ENCODE measurements at regions not wholly inside any gene's neighbourhood (a gene's known extent, or its start where the extent isn't known, plus 50 kb on each side); places are given as distances from the start of the nearest gene placed in this dataset.
"Not testable (repeated sequence)": the region's sequence is repeated elsewhere in the genome, so short reads cannot be mapped to it uniquely, and the experiment has no call there.

GRCh38 chr16:34062620-34063253 lies 603.3 kb downstream of the TP53TG3F start:
- DNase-seq; H3K4me3 ChIP-seq (ENCODE audit: low read length); H3K27me3 ChIP-seq (ENCODE audit: control insufficient read depth, insufficient read depth); H3K9me3 ChIP-seq (ENCODE audit: control insufficient read depth, low read length); H3K27ac ChIP-seq (ENCODE audit: low read length); H3K4me1 ChIP-seq (ENCODE audit: control insufficient read depth, insufficient read depth, low read length); intact Hi-C loops (cut with DNase I): not testable (repeated sequence)
- WGBS = 57% methylated on average over 4 of the region's 4 CpGs
- ATAC-seq = peak; percentile 83 to 86

DNA sequence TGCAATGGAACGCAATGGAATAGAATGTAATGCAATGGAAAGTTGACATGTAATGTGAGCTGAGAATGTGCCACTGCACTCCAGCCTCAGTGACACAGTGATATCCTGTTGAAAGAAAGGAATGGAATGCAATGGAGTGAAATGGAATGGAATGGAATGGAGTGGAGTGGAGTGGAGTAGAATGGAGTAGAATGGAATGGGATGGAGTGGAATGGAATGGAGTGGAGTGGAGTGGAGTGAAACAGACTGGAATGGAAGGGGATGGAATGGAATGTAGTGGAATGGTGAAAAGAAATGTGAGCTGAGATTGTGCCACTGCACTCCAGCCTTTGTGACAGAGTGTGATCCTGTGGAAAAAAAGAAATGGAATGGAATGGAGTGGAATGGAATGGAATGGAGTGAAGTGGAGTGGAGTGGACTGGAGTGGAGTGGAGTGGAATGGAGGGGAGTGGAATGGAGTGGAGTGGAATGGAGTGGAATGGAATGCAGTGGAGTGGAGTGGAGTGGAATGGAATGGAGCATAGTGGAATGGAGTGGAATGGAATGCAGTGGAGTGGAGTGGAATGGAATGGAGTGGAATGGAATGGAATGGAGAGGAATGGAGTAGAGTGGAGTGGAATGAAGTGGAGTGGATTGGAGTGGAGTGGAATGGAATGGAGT lies 604.2 kb downstream of the TP53TG3F start:
- H3K27me3 ChIP-seq (ENCODE audit: control insufficient read depth, insufficient read depth); DNase-seq; H3K4me3 ChIP-seq (ENCODE audit: low read length); H3K9me3 ChIP-seq (ENCODE audit: control insufficient read depth, low read length); intact Hi-C loops (cut with DNase I); H3K27ac ChIP-seq (ENCODE audit: low read length); H3K4me1 ChIP-seq (ENCODE audit: control insufficient read depth, insufficient read depth, low read length): not testable (repeated sequence)
- peak; percentile 66 to 70 for ATAC-seq
- 75% methylated on average over 1 of the region's 1 CpG for WGBS

DNA sequence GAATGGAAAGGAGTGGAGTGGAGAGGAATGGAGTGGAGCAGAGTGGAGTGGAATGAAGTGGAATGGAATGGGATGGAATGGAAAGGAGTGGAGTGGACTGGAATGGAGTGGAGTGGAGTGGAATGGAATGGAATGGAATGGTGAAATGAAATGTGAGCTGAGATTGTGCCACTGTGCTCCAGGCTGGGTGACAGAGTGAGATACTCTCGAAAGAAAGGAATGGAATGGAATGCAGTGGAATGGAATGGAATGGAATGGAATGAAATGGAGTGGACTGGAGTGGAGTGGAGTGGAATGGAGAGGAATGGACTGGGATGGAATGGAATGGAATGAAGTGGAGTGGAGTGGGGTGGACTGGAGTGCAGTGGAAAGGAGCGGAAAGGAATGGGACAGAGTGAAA lies 605.2 kb downstream of the TP53TG3F start:
- H3K4me3 ChIP-seq (ENCODE audit: low read length); intact Hi-C loops (cut with DNase I); H3K4me1 ChIP-seq (ENCODE audit: control insufficient read depth, insufficient read depth, low read length); H3K27ac ChIP-seq (ENCODE audit: low read length); H3K27me3 ChIP-seq (ENCODE audit: control insufficient read depth, insufficient read depth); DNase-seq; H3K9me3 ChIP-seq (ENCODE audit: control insufficient read depth, low read length): not testable (repeated sequence)
- 71% methylated on average over 2 of the region's 2 CpGs for WGBS
- ATAC-seq = peak; percentile 60 to 68

- H3K9me3 ChIP-seq (ENCODE audit: control insufficient read depth, low read length); H3K27ac ChIP-seq (ENCODE audit: low read length); DNase-seq; H3K4me1 ChIP-seq (ENCODE audit: control insufficient read depth, insufficient read depth, low read length); intact Hi-C loops (cut with DNase I); H3K4me3 ChIP-seq (ENCODE audit: low read length); ATAC-seq; H3K27me3 ChIP-seq (ENCODE audit: control insufficient read depth, insufficient read depth): not testable (repeated sequence)
- 82% methylated on average over 18 of the region's 18 CpGs for WGBS
Measured at GRCh38 chr16:34069731-34070130, 610.3 kb downstream of the TP53TG3F start.

- Histone ChIP-seq H3K9me3 (ENCODE audit: control insufficient read depth, low read length) (no peaks in the 10 kb centered on the region), H3K4me1 (ENCODE audit: control insufficient read depth, insufficient read depth, low read length) (no peaks in the 10 kb centered on the region), H3K27ac (ENCODE audit: low read length) (no peak overlapping the region), H3K4me3 (ENCODE audit: low read length) (no peak overlapping the region), H3K27me3 (ENCODE audit: control insufficient read depth, insufficient read depth) (no peaks in the 10 kb centered on the region)
- DNase-seq = no peak
- ATAC-seq = no peak
- intact Hi-C loops (cut with DNase I) = no loop called here
- 69% methylated on average over 14 of the region's 14 CpGs for WGBS
Measured at GRCh38 chr16:34078691-34079090, 619.3 kb downstream of the TP53TG3F start.

DNA sequence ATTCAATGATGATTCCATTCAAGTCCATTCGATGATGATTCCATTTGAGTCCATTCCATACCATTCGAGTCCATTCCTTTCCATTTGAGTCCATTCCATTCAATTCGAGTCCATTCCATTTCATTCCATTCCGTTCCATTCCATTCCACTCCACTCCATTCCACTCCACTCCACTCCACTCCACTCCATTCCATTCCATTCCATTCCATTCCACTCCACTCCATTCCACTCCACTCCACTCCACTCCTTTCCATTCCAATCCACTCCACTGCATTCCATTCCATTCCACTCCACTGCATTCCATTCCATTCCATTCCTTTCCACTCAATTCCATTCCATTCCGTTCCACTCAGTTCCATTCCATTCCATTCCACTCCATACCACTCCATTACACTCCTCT lies 625.6 kb downstream of the TP53TG3F start:
- H3K4me3 ChIP-seq (ENCODE audit: low read length); H3K9me3 ChIP-seq (ENCODE audit: control insufficient read depth, low read length); H3K27me3 ChIP-seq (ENCODE audit: control insufficient read depth, insufficient read depth); intact Hi-C loops (cut with DNase I); H3K27ac ChIP-seq (ENCODE audit: low read length); H3K4me1 ChIP-seq (ENCODE audit: control insufficient read depth, insufficient read depth, low read length); DNase-seq: not testable (repeated sequence)
- ATAC-seq = peak; percentile 47 to 71
- WGBS = 53% methylated on average over 5 of the region's 5 CpGs

- not testable (repeated sequence) for H3K9me3 ChIP-seq (ENCODE audit: control insufficient read depth, low read length)
Measured at GRCh38 chr16:34095006-34095405, 635.6 kb downstream of the TP53TG3F start.

GRCh38 chr16:34096911-34097310 lies 637.5 kb downstream of the TP53TG3F start:
- H3K9me3 ChIP-seq (ENCODE audit: control insufficient read depth, low read length); intact Hi-C loops (cut with DNase I): not testable (repeated sequence)

More at GRCh38 chr16:34095006-34095405, 635.6 kb downstream of the TP53TG3F start:
- H3K4me3 ChIP-seq (ENCODE audit: low read length); H3K27ac ChIP-seq (ENCODE audit: low read length); ATAC-seq; intact Hi-C loops (cut with DNase I); H3K27me3 ChIP-seq (ENCODE audit: control insufficient read depth, insufficient read depth); H3K4me1 ChIP-seq (ENCODE audit: control insufficient read depth, insufficient read depth, low read length); DNase-seq: not testable (repeated sequence)
- WGBS = 83% methylated on average over 14 of the region's 14 CpGs

DNA sequence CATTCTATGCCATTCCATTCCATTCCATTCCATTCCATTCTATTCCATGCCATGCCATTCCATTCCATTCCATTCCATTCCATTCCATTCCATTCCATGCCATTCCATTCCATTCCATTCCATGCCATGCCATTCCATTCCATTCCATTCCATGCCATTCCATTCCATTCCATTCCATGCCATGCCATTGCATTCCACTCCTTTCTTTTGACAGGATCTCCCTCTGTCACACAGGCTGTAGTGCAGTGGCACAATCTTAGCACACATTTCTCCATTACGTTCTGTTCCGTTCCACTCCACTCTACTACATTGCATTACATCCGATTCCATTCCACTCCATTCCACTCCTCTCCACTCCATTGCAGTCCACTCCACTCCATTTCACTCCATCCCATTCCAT lies 637.9 kb downstream of the TP53TG3F start:
- H3K27me3 ChIP-seq (ENCODE audit: control insufficient read depth, insufficient read depth); ATAC-seq; H3K27ac ChIP-seq (ENCODE audit: low read length); H3K9me3 ChIP-seq (ENCODE audit: control insufficient read depth, low read length); intact Hi-C loops (cut with DNase I); H3K4me3 ChIP-seq (ENCODE audit: low read length); DNase-seq; H3K4me1 ChIP-seq (ENCODE audit: control insufficient read depth, insufficient read depth, low read length): not testable (repeated sequence)
- WGBS = 81% methylated on average over 3 of the region's 3 CpGs

More at GRCh38 chr16:34096911-34097310, 637.5 kb downstream of the TP53TG3F start:
- not testable (repeated sequence) for H3K4me3 ChIP-seq (ENCODE audit: low read length); DNase-seq; H3K27me3 ChIP-seq (ENCODE audit: control insufficient read depth, insufficient read depth); H3K27ac ChIP-seq (ENCODE audit: low read length); H3K4me1 ChIP-seq (ENCODE audit: control insufficient read depth, insufficient read depth, low read length)
- ATAC-seq = peak; percentile 41 to 61
- WGBS = 69% methylated on average over 4 of the region's 4 CpGs

DNA sequence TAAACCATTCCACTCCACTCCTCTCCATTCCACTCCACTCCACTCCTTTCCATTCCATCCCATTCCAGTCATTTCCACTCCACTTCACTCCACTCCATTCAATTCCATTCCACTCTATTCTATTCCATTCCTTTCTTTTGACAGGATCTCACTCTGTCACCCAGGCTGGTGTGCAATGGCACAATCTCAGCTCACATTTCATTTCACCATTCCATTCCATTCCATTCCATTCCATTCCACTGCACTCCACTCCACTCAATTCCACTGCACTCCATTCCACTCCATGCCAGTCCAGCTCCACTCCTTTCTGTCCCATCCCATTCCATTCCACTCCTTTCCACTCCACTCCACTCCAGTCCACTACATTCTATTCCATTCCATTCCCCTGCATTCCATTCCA lies 638.6 kb downstream of the TP53TG3F start:
- ATAC-seq; H3K27me3 ChIP-seq (ENCODE audit: control insufficient read depth, insufficient read depth); H3K27ac ChIP-seq (ENCODE audit: low read length); intact Hi-C loops (cut with DNase I); H3K4me3 ChIP-seq (ENCODE audit: low read length); H3K4me1 ChIP-seq (ENCODE audit: control insufficient read depth, insufficient read depth, low read length); DNase-seq; H3K9me3 ChIP-seq (ENCODE audit: control insufficient read depth, low read length): not testable (repeated sequence)

- H3K9me3 ChIP-seq (ENCODE audit: control insufficient read depth, low read length); H3K4me3 ChIP-seq (ENCODE audit: low read length); H3K4me1 ChIP-seq (ENCODE audit: control insufficient read depth, insufficient read depth, low read length); ATAC-seq; H3K27me3 ChIP-seq (ENCODE audit: control insufficient read depth, insufficient read depth); H3K27ac ChIP-seq (ENCODE audit: low read length); DNase-seq; intact Hi-C loops (cut with DNase I): not testable (repeated sequence)
- WGBS = 28% methylated on average over 2 of the region's 2 CpGs
Measured at GRCh38 chr16:34099028-34099427, 639.6 kb downstream of the TP53TG3F start.

Measured in right cardiac atrium (tissue), 5 donors.